Liver (tissue), 3 donors: ENCODE measurements at regions not wholly inside any gene's neighbourhood (a gene's known extent, or its start where the extent isn't known, plus 50 kb on each side); places are given as distances from the start of the nearest gene placed in this dataset.

Experiments used
- CTCF ChIP-seq: fragments of 150-350 bp; IDR thresholded peaks from 2 replicates; pipeline ENCODE4 v1.5.1; 2017; ENCODE audit warnings: improper control_type of control experiment, low read depth, low read length; ENCODE audit not compliant: missing input control
- GABPA ChIP-seq, 2 donors: IDR thresholded peaks in 1 of 2; conservative IDR thresholded peaks in 1 of 2; 2 replicates each; pipeline ENCODE4 v1.6.1; 2016; ENCODE audit warnings: antibody characterized with exemption in 2 of 2, mild to moderate bottlenecking in 1 of 2, moderate library complexity in 1 of 2
- ZBTB33 ChIP-seq: IDR thresholded peaks from 2 replicates; pipeline ENCODE4 v1.6.1; 2016; ENCODE audit warnings: antibody characterized with exemption
- donor health status: healthy.
- donor health status: healthy.

GRCh38 chr3:153334558-153334957 is 172.5 kb downstream of the RAP2B start:
- TF ChIP-seq CTCF (no peak), GABPA (IDR thresholded peaks at IDR 0.05 in 1 of 2, conservative IDR thresholded peaks at IDR 0.05 in 1 of 2) (no peak), ZBTB33 (no peak)
